Kidney capillary endothelial cell (primary cell): ENCODE measurements at regions not wholly inside any gene's neighbourhood (a gene's known extent, or its start where the extent isn't known, plus 50 kb on each side); places are given as distances from the start of the nearest gene placed in this dataset.
"Not testable (repeated sequence)": the region's sequence is repeated elsewhere in the genome, so short reads cannot be mapped to it uniquely, and the experiment has no call there.

Experiments used
- DNase-seq: peaks from one replicate; pipeline ENCODE4 v3.0.0-alpha.2; 2018; ENCODE audit warnings: low spot score

DNA sequence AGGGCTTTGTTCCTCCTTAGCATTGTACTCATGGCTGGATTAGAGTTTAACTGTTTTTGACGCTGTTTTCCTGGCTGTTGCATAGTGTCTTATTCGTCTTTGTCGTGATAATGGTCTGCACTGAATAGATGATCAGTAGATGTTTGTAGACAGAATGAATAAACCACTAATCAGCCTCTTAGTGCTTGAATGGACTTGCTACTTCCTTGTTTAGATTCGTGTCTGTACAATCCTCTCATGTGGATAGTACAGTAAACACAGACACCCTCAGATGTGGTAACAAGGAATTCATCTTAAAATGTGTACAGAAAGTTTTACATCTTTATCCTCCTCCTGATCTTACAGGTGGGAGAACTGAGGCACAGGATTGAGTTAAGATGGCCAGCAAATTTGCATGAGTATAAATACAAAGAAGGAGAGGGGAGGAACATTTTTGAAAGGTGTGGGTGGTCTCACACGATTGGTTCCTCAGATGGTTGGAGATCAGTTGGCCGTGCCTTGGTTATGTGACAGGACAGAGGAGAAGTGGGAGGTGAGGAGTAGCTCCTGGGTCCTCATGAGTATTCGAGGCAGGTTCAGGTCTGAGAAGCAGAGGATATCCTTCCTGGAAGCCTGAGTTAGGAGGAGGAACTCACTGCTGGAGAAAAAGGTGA lies 196.0 kb downstream of the KLRB1 start:
- not testable (repeated sequence) for DNase-seq

DNA sequence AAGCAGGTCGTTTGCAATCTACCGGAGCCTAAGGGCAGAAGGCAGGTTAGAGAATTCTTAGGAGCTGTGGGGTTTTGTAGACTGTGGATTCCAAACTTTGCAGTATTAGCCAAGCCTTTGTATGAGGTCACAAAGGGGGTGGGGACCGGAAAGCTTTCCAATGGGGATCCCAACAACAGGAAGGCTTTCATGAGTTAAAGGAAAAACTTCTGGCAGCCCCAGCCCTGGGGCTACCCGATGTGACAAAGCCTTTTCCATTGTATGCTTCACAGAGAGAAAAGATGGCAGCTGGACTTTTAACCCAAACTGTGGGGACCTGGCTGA lies 199.2 kb upstream of the PZP start:
- DNase-seq, result not testable (repeated sequence)

DNA sequence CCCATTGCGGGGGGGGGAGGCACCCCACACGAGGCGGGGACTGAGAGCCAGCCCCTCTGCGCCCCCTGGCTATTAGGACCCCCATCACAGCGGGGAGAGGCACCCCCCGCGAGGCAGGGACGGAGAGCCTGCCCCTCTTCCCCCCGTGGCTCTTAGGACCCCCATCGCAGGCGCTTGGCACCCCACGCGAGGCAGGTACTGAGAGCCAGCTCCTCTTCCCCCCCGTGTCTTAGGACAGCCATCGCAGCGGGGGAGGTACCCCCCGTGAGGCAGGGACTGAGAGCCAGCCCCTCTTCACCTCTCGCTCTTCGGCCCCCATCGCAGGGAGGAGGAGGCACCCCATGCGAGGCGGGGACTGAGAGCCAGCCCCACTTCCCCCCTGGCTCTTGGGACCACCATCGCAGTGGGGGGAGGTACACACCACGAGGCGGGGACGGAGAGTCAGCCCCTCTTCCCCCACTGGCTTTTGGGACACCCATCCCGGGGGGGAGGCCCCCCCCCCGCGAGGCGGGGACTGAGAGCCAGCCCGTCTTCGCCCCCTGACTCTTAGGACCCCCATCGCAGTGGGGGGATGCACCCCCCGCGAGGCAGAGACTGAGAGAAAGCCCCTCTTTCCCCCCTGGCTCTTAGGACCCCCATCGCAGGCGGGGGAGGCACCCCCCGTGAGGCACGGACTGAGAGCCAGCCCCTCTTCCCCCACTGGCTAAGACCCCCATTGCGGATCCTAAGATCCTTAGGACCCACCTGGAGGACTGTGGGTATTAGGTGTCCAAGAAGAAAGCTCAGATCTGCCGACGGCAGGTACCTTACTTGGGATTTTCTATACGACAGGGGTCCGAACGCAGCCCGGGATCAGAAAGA lies 198.6 kb upstream of the PZP start:
- no peak for DNase-seq

DNA sequence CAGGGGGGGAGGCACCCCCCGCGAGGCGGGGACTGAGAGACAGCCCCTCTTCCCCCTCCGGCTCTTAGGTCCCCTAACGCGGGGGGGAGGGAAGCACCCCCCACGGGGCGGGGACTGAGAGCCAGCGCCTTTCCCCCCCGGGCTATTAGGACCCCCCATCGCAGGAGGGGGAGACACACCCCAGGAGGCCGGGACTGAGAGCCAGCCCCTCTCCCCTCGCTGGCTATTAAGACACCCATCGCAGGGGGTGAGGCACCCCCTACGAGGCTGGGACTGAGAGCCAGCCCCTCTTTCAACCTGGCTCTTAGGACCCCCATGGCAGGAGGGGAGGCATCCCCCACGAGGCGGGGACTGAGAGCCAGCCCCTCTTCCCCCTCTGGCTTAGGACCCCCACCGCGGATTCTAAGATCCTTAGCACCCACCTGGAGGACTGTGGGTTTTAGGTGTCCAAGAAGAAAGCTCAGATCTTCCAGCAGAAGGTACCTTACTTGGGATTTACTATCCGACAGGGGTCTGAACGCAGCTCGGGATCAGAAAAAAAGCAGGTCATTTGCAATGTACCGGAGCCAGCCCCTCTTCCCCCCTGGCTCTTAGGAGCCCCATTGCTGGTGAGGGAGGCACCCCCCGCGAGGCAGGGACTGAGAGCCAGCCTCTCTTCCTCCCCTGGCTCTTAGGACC lies 197.8 kb upstream of the PZP start:
- no peak for DNase-seq

DNA sequence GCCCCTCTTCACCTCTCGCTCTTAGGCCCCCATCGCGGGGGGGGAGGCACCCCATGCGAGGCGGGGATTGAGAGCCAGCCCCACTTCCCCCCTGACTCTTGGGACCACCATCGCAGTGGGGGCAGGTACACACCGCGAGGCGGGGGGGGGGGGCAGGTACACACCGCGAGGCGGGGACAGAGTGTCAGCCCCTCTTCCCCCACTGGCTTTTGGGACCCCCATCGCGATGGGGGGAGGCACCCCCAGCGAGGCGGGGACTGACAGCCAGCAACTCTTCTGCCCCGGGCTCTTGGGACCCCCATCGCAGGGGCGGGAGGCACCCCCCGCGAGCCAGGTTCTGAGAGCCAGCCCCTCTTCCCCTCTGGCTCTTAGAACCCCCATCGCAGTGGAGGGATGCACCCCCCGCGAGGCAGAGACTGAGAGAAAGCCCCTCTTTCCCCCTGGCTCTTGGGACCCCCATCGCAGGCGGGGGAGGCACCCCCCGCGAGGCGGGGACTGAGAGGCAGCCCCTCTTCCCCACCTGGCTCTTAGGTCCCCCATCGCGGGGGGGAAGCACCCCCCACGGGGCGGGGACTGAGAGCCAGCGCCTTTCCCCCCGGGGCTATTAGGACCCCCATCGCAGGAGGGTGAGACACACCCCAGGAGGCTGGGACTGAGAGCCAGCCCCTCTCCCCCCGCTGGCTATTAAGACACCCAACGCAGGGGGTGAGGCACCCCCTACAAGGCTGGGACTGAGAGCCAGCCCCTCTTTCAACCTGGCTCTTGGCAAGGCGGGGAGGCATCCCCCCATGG lies 196.5 kb upstream of the PZP start:
- no peak for DNase-seq

DNA sequence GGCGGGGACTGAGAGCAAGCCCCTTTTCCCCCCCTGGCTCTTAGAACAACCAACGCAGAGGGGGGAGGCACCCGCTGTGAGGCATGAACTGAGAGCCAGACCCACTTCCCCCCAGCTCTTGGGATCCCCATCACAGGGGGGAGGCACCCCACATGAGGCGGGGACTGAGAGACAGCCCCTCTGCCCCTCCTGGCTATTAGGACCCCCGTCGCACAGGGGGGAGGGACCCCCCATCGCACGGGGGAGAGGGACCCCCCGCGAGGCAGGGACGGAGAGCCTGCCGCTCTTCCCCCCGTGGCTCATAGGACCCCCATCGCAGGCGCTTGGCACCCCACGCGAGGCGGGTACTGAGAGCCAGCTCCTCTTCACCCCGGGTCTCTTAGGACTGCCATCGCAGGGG lies 195.8 kb upstream of the PZP start:
- DNase-seq, result no peak

DNA sequence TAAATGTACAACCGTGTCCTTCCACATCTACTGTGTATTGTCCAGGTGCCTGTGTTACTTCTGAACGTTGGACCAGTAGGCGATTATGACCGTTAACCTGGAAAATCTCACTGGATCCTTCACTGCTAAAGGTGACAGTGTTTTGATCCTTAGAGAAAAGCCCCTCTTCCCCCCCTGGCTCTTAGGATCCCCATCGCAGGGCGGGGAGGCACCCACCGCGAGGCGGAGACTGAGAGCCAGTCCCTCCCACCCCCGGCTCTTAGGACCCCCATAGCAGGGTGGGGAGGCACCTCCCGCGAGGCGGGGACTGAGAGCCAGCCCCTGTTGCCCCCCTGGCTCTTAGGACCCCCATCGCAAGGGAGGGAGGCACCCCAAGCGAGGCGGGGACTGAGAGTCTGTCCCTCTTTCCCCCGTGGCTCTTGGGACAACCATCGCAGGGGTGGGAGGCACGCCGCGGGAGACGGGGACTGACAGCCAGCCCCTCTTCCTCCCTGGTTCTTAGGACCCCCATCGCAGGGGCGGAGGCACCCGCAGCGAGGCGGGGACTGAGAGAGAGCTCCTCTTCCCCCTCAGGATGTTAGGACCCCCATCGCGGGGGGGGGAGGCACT lies 194.3 kb upstream of the PZP start:
- DNase-seq, result not testable (repeated sequence)

DNA sequence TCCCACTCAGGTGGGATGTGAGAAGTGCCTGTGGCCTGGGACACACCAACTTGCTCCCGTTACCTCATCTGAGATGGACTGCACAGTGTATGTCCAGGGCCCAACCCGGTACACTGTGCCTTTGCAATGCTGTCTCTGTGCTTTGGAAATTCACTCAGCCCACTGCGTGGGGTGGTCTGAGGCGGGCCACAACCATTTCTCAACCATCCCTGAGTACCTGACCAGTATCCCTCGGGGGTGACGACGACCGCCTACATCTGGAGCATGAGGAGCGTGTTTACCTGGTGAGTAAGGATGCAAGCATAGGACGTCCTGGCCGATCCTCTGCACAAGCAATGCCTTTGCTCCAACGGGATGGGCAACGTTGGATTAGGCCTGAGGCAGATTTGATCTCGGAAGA lies 188.2 kb upstream of the PZP start:
- DNase-seq, result not testable (repeated sequence)

DNA sequence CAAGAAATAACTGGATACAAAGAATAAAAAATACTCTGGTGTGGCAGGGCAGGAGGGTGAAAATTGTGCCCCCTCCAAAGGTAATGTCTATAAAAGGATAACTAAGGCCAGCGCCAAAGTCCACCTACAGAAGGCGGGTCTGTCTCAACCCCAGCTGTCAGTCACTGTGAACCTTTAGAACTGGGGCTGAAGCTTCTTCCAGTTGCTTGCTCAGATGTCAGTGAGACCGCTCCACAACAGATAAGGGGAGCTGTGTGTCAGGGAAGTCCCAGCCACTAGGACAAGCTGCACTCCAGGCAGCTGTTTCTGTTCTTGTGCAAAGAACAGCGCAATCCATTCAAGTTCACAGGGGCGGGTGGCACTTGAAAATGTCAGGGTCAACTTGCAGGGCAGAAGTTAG lies 187.0 kb upstream of the PZP start:
- DNase-seq, result not testable (repeated sequence)

DNA sequence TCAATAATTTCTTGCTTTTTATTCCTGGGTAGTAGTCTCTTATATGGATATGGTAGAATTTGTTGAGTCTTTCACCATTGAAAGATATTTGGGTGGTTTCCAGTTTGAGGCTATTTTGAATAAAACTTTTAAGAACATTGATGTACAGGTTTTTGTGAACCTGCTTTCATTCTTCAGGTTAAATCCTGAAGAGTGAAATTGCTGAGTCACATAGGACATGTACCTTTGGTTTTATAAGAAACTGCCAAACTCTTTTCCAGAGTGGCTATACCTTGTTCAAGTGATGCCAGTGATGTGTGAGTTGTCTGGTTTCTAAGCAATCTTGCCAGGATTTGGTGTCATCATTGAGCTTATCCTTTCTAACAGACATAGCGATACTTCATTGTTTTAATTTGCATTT lies 184.6 kb upstream of the PZP start:
- DNase-seq, result no peak

DNA sequence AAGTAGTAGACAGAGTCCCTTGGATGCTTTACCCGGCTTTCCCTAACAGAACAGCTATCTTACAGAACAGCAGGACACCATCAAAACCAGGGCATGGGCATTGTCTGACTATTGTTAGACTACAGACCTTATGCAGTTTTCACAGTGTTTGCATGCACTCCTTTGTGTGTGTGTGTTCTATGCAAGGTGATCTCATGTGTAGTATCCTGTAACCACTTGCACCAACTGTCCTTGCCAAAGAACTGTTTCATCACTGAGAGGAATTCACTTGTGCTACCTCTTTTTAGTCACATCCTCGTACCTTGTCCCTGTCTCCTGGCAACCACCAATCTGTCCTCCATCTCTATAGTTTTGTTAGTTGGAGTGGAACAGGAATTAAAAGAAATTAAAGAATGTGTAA lies 183.6 kb upstream of the PZP start:
- no peak for DNase-seq

DNA sequence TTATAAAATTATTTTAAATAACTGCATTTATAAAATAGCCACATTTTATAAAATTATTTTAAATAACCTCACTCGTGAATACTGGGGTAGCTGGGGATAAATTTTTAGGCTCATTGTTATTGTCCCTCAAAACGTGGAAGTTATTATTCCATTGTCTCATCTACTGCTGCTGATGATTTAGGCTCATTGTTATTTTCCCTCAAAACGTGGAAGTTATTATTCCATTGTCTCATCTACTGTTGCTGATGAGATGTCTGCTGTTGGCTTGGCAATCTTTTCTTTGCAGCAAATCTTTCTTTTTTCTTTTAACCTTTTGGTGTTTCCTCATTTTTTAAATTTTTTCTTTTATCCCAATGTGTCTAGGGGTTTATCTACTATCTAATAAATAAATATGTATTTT lies 182.6 kb upstream of the PZP start:
- DNase-seq, result no peak

DNA sequence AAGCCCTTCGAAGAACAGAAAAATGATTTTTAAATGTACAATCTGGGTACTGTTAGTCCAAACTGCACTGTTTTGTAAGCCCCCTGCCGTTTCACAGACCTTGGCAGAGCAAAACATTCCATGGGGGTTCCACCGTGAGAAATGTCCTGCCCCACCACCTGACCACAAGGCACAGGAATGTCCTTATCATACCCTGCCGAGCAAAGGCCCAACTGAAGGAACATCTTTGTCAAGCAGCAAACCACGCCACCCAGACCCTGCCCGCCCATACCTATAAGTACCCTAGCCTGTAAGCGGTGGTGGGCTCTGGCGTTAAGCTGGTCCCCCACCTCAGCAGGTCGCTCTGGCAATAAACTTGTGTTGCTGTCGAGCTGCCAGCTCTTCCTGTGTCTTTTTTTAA lies 181.6 kb upstream of the PZP start:
- no peak for DNase-seq

DNA sequence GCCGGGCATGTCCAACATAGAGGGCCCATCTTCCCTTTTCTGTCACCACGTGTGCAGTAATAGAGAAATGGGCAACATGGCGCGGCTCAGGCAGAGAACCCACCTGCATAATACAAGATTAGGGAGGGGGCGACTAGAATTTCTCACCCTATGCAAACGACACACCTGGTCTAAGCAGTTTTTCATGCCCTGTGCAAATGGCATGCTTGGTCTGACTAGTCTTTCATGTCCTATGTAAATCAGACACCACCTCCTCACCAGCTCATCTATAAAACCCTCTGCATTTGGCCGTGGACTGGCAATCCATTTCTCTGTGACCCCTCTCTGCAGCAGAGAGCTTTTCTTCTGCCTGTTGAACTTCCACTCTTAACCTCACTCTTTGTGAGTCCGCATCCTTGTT lies 180.2 kb upstream of the PZP start:
- no peak for DNase-seq

DNA sequence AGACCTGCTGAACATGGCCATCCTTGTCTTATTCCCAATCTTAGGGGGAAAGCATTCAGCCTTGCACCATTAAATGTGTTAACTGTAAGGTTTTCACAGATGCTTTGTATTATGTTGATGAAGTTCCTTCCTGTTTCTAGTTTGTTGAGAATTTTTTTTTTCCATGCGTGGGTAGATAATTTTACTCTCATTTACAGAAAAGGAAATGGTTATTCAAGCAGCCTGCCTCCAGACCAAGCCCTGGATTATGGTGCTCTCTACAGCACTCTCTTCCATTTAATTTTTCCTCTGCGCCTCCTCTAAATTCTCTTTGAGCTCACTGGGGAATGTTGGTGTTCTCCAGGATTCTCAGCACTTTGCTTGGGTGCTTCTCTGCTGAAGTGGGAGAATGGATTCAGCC lies 179.3 kb upstream of the PZP start:
- no peak for DNase-seq

DNA sequence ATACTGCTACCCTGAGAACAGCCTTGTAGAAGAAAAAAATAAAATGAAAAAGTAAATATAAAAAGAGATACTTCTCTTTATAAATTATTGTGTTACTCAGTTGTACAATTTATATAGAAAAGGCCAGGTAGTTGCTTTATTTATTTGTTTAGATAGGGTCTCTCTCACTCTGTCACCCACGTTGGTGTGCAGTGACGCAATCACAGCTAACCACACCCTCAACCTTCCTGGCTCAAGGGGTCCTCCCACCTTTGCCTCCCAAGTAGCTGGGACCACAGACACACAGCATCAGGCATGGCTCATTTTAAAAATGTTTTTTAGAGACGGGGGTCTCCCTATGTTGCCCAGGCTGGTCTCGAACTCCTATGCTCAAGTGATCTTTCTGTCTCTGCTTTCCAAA lies 175.4 kb upstream of the PZP start:
- DNase-seq, result no peak

DNA sequence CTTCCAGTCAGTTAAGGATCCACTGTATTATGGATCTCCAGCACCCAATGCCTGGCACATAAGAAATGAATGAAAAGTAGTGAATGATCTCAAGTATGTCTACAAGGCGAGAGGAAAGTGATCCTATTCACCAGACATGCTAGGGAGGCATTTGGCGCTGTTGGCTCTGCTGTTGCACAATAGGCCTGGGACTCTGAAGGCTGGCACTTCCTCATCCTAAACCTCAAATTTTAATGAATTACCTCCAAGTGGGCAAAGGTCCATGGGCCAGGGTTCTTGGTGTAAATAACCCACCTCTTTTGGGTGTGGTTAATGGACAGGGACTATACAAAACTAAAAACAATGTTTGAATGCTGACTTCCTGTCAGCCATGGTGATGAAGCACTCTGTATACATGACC lies 173.4 kb upstream of the PZP start:
- no peak for DNase-seq

DNA sequence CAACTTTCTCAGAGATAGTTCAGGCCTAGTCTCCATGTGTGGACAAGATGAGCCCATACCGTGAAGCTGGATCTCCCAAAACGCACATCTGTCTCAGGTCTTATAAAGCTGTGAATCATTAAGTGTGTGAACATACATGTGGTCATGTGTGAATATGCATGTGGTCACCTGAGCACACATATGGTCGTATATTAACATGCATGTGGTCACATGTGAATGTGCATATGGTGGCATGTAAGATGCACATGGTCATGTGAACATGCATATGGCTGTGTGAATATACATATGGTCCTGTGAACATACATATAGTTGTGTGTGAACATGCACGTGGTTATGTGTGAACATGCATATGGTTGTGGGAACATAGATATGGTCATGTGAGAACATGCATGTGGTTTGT lies 172.5 kb upstream of the PZP start:
- DNase-seq, result no peak

DNA sequence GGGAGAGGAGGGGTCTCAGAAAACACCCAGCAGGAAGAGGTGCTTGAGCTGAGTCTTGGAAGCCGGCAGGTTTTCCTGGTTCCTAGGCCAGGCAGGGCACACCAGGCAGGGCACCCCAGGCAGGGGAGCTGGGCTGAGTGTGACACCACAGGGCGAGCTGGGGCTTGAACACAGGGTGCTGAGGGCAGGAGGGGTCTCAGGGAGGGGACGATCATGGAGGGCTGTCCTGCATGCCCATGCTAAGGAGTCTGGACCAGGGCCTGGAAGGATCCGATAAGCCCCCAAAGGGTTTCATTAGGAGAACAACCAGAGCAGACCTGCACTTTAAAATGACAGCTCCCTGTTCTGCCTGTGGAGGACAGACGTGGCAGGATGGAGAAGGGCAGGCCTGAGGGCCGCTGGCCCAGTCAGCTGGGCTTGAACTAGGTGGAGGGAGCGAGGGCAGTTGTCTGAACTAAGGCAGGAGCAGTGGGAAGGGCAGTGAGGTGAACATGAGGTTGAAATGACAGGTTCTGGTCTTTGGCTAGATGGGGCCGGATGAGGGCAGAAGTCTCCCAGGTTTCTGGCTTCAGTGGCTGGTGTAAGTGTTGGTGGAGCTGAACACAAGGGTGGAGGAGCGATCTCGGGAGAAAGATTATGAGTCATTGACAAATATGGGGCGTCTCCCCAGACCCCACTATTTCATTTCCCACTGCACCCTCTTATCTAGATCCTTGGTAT lies 171.0 kb upstream of the PZP start:
- DNase-seq, result no peak

DNA sequence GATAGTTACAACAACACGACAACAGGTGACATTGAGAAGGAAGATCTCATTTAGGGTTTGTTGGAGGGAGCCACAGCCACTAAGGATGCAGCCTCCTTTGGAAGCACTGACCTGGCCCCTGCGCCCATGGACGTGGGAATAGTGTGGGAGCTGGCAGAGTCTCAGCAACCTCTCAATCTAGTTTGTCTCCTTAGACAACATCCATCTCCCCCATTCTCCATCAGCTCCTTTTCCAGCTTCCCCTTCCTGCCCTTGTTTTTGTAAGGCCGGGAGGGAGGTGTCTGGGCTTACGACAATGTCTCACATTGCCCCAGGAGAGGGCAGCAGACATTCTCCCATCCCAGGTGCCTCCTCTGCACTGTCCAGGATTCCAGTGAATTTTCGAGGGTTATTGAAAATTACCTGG lies 170.2 kb upstream of the PZP start:
- DNase-seq, result no peak

DNA sequence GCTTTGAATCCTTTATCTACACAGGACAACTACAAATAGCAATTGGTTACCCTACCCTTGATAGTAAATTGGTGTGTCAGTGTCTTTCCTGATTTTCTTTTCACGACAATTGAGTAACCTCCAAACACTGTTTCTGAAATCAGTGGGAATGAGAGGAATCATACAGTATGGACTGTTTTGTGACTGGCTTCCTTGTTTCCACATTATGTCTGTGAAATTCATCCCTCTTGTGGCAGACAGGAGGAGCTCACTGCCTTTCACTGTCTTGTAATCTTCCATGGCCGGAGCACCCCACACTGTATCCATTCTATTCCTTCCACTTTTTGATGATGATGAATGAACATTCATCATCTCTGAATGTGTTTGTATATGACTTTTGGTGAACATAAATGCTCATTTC lies 164.0 kb upstream of the PZP start:
- no peak for DNase-seq

DNA sequence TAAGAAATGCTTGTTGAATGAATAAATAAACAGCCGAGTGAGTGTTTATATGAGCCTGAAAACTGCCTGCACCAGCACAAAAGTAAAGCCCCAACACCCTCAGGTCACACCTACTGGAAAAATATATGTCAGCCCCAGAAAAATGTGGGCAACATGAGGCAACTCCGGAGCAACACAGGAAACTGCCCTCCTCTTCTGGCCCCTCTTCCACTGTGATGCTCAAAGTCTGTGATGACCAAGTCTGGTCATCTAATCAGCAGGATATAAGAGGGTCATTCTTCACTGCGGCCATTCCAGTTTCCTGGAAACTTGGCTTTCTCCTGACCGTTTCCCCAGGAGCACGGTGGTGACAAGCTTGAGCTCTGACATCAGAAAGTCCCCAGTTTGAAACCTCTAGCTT lies 159.6 kb upstream of the PZP start:
- no peak for DNase-seq
